Activated T-cell treated with anti-CD3 and anti-CD28 coated beads, Interleukin-2, amount 50 U/mL, for 72 hours (primary cell): ENCODE measurements at regions not wholly inside any gene's neighbourhood (a gene's known extent, or its start where the extent isn't known, plus 50 kb on each side); places are given as distances from the start of the nearest gene placed in this dataset.

Source experiments
- ATAC-seq, 2 donors: fragments of 150-1000 bp; cut with Tn5 transposase; replicated peaks in 1 of 2; 2 replicates each; pipeline ENCODE4 v1.10.0; 2021; ENCODE audit warnings: moderate library complexity in 2 of 2, mild to moderate bottlenecking in 1 of 2
- DNase-seq, 2 donors: peaks; one replicate each; pipeline ENCODE4 v3.0.0; 2021 to 2022; ENCODE audit warnings: mixed read lengths in 1 of 2
- H3K27ac Mint-ChIP-seq: one replicate; pipeline ENCODE4 v1.8.0; 2022; ENCODE audit warnings: mild to moderate bottlenecking, moderate library complexity, mixed read lengths
- H3K27me3 Mint-ChIP-seq: one replicate; pipeline ENCODE4 v1.8.0; 2022; ENCODE audit warnings: low read depth, mixed read lengths
- H3K36me3 Mint-ChIP-seq, 2 donors: one replicate each; pipeline ENCODE4 v1.8.0; 2022; ENCODE audit warnings: mixed read lengths in 2 of 2, mild to moderate bottlenecking in 1 of 2; ENCODE audit not compliant: insufficient read depth in 2 of 2
- H3K4me1 Mint-ChIP-seq: one replicate; pipeline ENCODE4 v1.8.0; 2022; ENCODE audit warnings: low read depth, mixed read lengths
- H3K4me3 Mint-ChIP-seq, 2 donors: one replicate each; pipeline ENCODE4 v1.8.0; 2022; ENCODE audit warnings: mild to moderate bottlenecking in 2 of 2, mixed read lengths in 2 of 2, moderate library complexity in 2 of 2
- H3K9me3 Mint-ChIP-seq, 2 donors: one replicate each; pipeline ENCODE4 v1.8.0; 2022; ENCODE audit warnings: mixed read lengths in 2 of 2

GRCh38 chr16:79286646-79287423 lies 313.7 kb downstream of the MAF start:
- DNase-seq (peak; percentile 37 to 43), ATAC-seq (peak; percentile 66)
- Mint-ChIP-seq H3K4me3 (peak overlapping the region; percentile 56 to 64), H3K9me3 (no peaks in the 10 kb centered on the region), H3K36me3 (peaks cover 2 to 4% of the 10 kb centered on the region in 2 donors), H3K27ac (peak overlapping the region; percentile 2), H3K27me3 (peaks cover 11% of the 10 kb centered on the region), H3K4me1 (peaks cover 58% of the 10 kb centered on the region)

DNA sequence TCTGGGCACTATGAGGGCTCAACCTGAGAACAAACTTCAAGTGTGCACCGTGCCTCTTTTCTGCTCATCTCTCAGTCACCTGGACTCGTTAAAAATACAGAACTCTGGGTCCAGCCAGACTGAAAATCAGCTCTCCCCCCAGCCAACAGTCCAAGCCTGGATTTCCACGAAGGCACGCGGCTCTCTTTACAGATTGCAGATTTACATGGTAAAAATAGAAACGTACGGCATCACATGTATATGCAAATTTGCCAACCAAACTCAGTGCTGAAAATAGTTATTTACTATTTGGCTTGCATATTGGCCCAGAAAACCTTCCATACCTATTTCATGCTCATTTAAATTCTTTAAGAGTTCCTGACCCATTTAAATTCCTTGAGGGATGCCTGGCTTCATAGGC lies 315.8 kb downstream of the MAF start:
- peaks cover 2 to 4% of the 10 kb centered on the region in 2 donors for H3K36me3 Mint-ChIP-seq
- H3K9me3 Mint-ChIP-seq: no peaks in the 10 kb centered on the region
- H3K4me1 Mint-ChIP-seq: peaks cover 78% of the 10 kb centered on the region

GRCh38 chr16:79283578-79283977 lies 317.0 kb downstream of the MAF start:
- Mint-ChIP-seq H3K36me3 (no peaks in the 10 kb centered on the region), H3K9me3 (no peaks in the 10 kb centered on the region), H3K4me1 (peaks cover 81% of the 10 kb centered on the region), H3K27me3 (no peaks in the 10 kb centered on the region), H3K4me3 (peak overlapping the region; percentile 56 to 87), H3K27ac (peak overlapping the region; percentile 18)
- DNase-seq: no peak
- ATAC-seq: peak; percentile 51 to 52

More for the DNA sequence above, 315.8 kb downstream of the MAF start:
- DNase-seq (no peak), ATAC-seq (no peak)
- H3K4me3 Mint-ChIP-seq: peak overlapping the region in 1 of 2 donors; percentile 23
- H3K27me3 Mint-ChIP-seq: peaks cover 8% of the 10 kb centered on the region
- no peak overlapping the region for H3K27ac Mint-ChIP-seq

- Mint-ChIP-seq H3K4me1 (peaks cover 82% of the 10 kb centered on the region), H3K9me3 (no peaks in the 10 kb centered on the region), H3K36me3 (no peaks in the 10 kb centered on the region), H3K27ac (peak overlapping the region; percentile 82), H3K4me3 (peak overlapping the region; percentile 56 to 87), H3K27me3 (no peaks in the 10 kb centered on the region)
- DNase-seq (no peak), ATAC-seq (peak; percentile 29 to 37)
Measured at GRCh38 chr16:79282806-79283205, 317.7 kb downstream of the MAF start.

DNA sequence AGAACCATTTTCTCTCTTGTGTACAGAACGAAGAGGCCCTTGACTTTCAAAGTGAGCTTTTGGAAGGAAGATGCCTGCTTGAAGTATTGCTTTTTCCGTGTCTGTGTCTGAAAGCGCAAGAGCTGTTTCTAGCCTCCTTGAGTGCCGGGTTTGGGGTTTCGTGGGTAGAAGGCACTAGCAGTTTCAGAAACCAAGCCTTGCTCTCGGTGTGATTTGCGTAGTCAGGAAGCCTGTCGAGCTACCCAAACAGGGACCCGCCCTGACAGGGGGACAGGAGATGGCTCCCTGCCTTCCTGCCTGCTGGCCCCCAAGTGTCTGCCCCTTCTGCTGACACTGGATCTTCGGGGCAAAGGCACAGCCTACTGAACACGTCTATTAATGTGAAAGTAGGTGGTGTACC lies 322.0 kb downstream of the MAF start:
- H3K27me3 Mint-ChIP-seq: peaks cover 3% of the 10 kb centered on the region
- H3K4me1 Mint-ChIP-seq: peaks cover 75% of the 10 kb centered on the region
- ATAC-seq: peak; percentile 84 to 91
- DNase-seq: peak; percentile 76 to 82
- H3K9me3 Mint-ChIP-seq: no peaks in the 10 kb centered on the region
- peak overlapping the region; percentile 42 for H3K27ac Mint-ChIP-seq
- peak overlapping the region; percentile 65 to 73 for H3K4me3 Mint-ChIP-seq
- no peaks in the 10 kb centered on the region for H3K36me3 Mint-ChIP-seq

- H3K27me3 Mint-ChIP-seq: peaks cover 10% of the 10 kb centered on the region
- no peak overlapping the region for H3K27ac Mint-ChIP-seq
- H3K4me3 Mint-ChIP-seq: no peak overlapping the region
- H3K36me3 Mint-ChIP-seq: no peaks in the 10 kb centered on the region
- DNase-seq (no peak), ATAC-seq (no peak)
- H3K9me3 Mint-ChIP-seq: no peaks in the 10 kb centered on the region
- peaks cover 75% of the 10 kb centered on the region for H3K4me1 Mint-ChIP-seq
Measured at GRCh38 chr16:79276501-79276900, 324.0 kb downstream of the MAF start.

DNA sequence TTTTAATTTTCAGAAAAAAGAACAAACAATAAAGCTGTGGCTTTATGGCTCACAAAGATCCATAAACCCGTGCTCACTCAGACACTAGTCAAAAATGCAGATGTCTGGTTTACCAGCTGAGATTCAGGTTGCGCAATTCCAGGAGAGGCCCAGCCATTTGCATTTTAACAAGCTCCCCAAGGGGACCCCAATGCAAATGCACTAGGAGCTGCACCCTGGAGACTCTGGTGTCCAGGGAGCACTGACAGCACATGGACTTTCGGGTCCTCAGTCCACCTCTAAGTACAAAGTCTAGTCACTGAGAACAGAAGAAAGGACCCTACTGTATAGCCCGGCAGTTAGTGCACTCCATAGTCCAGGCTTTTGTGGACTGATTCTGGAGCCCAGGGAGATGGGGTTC lies 326.3 kb downstream of the MAF start:
- DNase-seq (no peak), ATAC-seq (no peak)
- no peak overlapping the region for H3K27ac Mint-ChIP-seq
- no peaks in the 10 kb centered on the region for H3K9me3 Mint-ChIP-seq
- no peaks in the 10 kb centered on the region for H3K36me3 Mint-ChIP-seq
- H3K4me3 Mint-ChIP-seq: no peak overlapping the region
- peaks cover 76% of the 10 kb centered on the region for H3K4me1 Mint-ChIP-seq
- H3K27me3 Mint-ChIP-seq: peaks cover 10% of the 10 kb centered on the region

GRCh38 chr16:79272141-79272577 lies 328.4 kb downstream of the MAF start:
- peaks cover 10% of the 10 kb centered on the region for H3K27me3 Mint-ChIP-seq
- ATAC-seq (peak; percentile 67 to 72), DNase-seq (peak; percentile 80 to 85)
- H3K27ac Mint-ChIP-seq: peak overlapping the region; percentile 93
- peaks cover 0 to under 1% of the 10 kb centered on the region in 2 donors for H3K36me3 Mint-ChIP-seq
- peaks cover 77% of the 10 kb centered on the region for H3K4me1 Mint-ChIP-seq
- peaks cover under 1 to 1% of the 10 kb centered on the region in 2 donors for H3K9me3 Mint-ChIP-seq
- H3K4me3 Mint-ChIP-seq: peak overlapping the region; percentile 82 to 93

GRCh38 chr16:79271583-79271982 lies 329.0 kb downstream of the MAF start:
- Mint-ChIP-seq H3K27ac (peak overlapping the region; percentile 93), H3K9me3 (peaks cover 2% of the 10 kb centered on the region in 2 donors), H3K36me3 (peaks cover 0 to 2% of the 10 kb centered on the region in 2 donors), H3K4me1 (peaks cover 77% of the 10 kb centered on the region), H3K27me3 (peaks cover 10% of the 10 kb centered on the region), H3K4me3 (peak overlapping the region; percentile 82 to 93)
- DNase-seq: no peak
- no peak for ATAC-seq

DNA sequence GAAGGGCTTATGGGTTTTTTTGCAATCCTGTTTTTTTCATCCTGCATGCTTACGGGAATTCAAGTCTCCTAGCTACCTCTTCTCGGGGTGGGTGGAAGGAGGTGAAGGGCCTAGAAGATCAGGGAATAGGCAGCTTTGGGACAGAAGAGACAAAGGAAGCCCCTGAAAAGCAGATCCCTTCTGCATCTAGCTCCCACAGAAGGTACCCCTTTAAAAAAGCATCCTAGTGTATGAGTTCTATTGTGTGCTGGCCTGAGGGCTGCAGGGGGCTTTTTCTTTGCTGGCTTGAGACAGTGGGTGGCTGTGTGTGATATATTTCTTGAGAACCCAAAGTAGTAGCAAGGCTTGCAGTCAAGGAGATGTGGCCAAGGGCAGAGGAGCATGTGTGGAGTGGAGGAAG lies 330.5 kb downstream of the MAF start:
- ATAC-seq: peak in 1 of 2 donors; percentile 0
- peaks cover 88% of the 10 kb centered on the region for H3K4me1 Mint-ChIP-seq
- no peak for DNase-seq
- H3K27ac Mint-ChIP-seq: peak overlapping the region; percentile 85
- H3K36me3 Mint-ChIP-seq: peaks cover 0 to 2% of the 10 kb centered on the region in 2 donors
- peak overlapping the region; percentile 80 to 82 for H3K4me3 Mint-ChIP-seq
- H3K27me3 Mint-ChIP-seq: peaks cover 13% of the 10 kb centered on the region
- H3K9me3 Mint-ChIP-seq: peaks cover 2 to 3% of the 10 kb centered on the region in 2 donors

DNA sequence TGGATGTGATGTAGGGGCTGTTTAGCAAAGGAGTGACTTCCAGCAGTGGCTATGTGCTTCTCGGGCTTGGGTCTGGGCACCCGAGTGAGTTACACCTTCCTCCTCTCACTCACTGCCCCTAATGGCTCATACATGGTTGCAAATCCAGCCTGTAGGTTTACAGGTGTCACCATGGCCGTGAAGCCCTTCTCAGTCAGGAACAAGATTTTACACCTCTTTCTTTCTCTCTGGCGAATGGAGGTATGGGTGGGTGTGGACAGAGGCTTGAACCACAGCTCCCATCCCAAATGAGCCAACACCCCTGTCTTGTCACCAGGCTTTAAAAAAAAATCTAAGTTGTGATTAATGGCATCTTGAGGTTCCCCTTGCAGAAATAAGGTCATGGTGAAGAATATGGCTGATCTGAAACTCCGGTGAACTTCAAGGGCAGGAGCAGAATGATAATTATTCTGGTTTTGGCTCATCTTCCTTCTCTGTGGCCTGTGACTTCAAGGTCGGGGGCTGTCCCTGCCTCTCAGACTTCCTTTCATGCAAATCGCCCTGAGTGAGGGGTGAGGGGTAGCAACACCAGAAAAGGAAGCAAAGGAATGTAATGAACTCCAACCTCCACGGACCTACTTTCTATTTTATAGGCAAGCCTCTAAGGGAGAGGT lies 331.2 kb downstream of the MAF start:
- DNase-seq: peak; percentile 77 to 85
- peak; percentile 71 to 75 for ATAC-seq
- Mint-ChIP-seq H3K4me1 (peaks cover 95% of the 10 kb centered on the region), H3K9me3 (peaks cover 2 to 3% of the 10 kb centered on the region in 2 donors), H3K36me3 (peaks cover 0 to 2% of the 10 kb centered on the region in 2 donors), H3K4me3 (peak overlapping the region; percentile 80 to 82), H3K27ac (peak overlapping the region; percentile 85), H3K27me3 (peaks cover 20% of the 10 kb centered on the region)

- peaks cover 0 to 2% of the 10 kb centered on the region in 2 donors for H3K36me3 Mint-ChIP-seq
- peak overlapping the region; percentile 80 to 82 for H3K4me3 Mint-ChIP-seq
- peaks cover 2 to 3% of the 10 kb centered on the region in 2 donors for H3K9me3 Mint-ChIP-seq
- ATAC-seq (peak; percentile 47 to 56), DNase-seq (peak; percentile 74 to 81)
- H3K27ac Mint-ChIP-seq: peak overlapping the region; percentile 85
- peaks cover 10% of the 10 kb centered on the region for H3K27me3 Mint-ChIP-seq
- peaks cover 100% of the 10 kb centered on the region for H3K4me1 Mint-ChIP-seq
Measured at GRCh38 chr16:79267781-79268180, 332.8 kb downstream of the MAF start.

DNA sequence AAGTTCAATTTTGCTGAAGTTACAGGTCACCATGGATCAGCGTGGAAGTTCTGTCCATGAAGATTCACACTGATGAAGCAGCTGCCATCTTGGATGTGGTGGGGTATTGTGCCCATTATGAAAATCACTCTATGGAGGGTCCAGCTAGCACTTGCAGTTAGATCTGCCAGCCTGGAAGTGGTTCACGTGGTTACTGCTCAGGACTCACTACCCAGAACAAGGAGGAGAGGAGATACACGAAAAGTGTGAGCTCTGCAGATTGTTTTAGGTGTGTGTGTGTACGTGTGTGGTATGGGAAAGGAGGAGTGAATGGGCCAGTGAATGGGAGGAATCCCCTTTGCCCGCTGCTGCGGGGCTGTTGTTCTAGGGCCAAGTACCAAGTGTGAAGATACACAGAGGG lies 333.4 kb downstream of the MAF start:
- no peak for DNase-seq
- peaks cover 0 to 2% of the 10 kb centered on the region in 2 donors for H3K36me3 Mint-ChIP-seq
- H3K27ac Mint-ChIP-seq: peak overlapping the region; percentile 85
- H3K9me3 Mint-ChIP-seq: peaks cover 2 to 3% of the 10 kb centered on the region in 2 donors
- peaks cover 10% of the 10 kb centered on the region for H3K27me3 Mint-ChIP-seq
- peak overlapping the region; percentile 80 to 82 for H3K4me3 Mint-ChIP-seq
- ATAC-seq: no peak
- peaks cover 100% of the 10 kb centered on the region for H3K4me1 Mint-ChIP-seq
